Neural crest cell (in vitro differentiated cells): ENCODE measurements at regions not wholly inside any gene's neighbourhood (a gene's known extent, or its start where the extent isn't known, plus 50 kb on each side); places are given as distances from the start of the nearest gene placed in this dataset.

Experiments used
- DNase-seq: peaks from one replicate; pipeline ENCODE4 v3.0.0; 2021; ENCODE audit warnings: low read depth, mixed read lengths, low spot score
- H3K27ac Mint-ChIP-seq: one replicate; pipeline ENCODE4 v1.8.0; 2021; ENCODE audit warnings: mild to moderate bottlenecking, mixed read lengths; ENCODE audit not compliant: unreplicated experiment
- H3K27me3 Mint-ChIP-seq: 2 replicates; pipeline ENCODE4 v1.8.0; 2021; ENCODE audit warnings: low read depth, mild to moderate bottlenecking, mixed read lengths
- H3K36me3 Mint-ChIP-seq: 2 replicates; pipeline ENCODE4 v1.8.0; 2021; ENCODE audit warnings: low read depth, mild to moderate bottlenecking, mixed read lengths
- H3K4me1 Mint-ChIP-seq: 2 replicates; pipeline ENCODE4 v1.8.0; 2021; ENCODE audit warnings: mixed read lengths
- H3K4me3 Mint-ChIP-seq: one replicate; pipeline ENCODE4 v1.8.0; 2021; ENCODE audit warnings: mild to moderate bottlenecking, mixed read lengths
- H3K9me3 Mint-ChIP-seq: 2 replicates; pipeline ENCODE4 v1.8.0; 2021; ENCODE audit warnings: mixed read lengths
- TF ChIP-seq, protein P1 (sequence below): fragments of 200-600 bp; sonication (generic); conservative IDR thresholded peaks from 2 replicates; pipeline ENCODE4 v1.5.0; 2021; ENCODE audit warnings: antibody characterized with exemption, mild to moderate bottlenecking

DNA sequence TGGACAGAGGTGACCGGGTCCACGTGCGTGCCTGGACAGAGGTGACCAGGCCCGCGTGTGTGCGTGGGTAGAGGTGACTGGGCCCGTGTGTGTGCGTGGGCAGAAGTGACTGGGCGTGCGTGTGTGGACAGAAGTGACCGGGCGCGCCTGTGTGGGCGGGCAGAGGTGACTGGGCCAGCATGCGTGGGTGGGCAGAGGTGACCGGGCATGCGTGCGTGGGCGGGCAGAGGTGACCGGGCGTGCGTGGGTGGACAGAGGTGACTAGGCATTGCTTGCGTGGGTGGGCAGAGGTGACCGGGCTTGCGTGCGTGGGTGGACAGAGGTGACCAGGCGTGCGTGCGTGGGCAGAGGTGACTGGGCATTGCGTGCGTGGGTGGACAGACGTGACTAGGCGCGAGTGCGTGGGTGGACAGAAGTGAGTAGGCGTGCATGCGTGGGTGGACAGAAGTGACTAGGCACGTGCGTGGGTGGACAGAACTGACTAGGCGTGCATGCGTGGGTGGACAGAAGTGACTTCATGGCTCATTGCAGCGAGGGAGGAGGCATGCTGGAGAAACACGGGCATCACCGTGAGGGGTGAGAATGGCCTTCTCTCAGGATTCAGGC is 254.1 kb upstream of the IRX4 start:
- Mint-ChIP-seq H3K4me3 (no peak overlapping the region), H3K9me3 (no peaks in the 10 kb centered on the region), H3K4me1 (peaks cover 10% of the 10 kb centered on the region), H3K36me3 (no peaks in the 10 kb centered on the region), H3K27me3 (peaks cover 3% of the 10 kb centered on the region), H3K27ac (peak overlapping the region; percentile 67)
- TF ChIP-seq, protein P1, sequence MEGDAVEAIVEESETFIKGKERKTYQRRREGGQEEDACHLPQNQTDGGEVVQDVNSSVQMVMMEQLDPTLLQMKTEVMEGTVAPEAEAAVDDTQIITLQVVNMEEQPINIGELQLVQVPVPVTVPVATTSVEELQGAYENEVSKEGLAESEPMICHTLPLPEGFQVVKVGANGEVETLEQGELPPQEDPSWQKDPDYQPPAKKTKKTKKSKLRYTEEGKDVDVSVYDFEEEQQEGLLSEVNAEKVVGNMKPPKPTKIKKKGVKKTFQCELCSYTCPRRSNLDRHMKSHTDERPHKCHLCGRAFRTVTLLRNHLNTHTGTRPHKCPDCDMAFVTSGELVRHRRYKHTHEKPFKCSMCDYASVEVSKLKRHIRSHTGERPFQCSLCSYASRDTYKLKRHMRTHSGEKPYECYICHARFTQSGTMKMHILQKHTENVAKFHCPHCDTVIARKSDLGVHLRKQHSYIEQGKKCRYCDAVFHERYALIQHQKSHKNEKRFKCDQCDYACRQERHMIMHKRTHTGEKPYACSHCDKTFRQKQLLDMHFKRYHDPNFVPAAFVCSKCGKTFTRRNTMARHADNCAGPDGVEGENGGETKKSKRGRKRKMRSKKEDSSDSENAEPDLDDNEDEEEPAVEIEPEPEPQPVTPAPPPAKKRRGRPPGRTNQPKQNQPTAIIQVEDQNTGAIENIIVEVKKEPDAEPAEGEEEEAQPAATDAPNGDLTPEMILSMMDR: no peak
- no peak for DNase-seq

DNA sequence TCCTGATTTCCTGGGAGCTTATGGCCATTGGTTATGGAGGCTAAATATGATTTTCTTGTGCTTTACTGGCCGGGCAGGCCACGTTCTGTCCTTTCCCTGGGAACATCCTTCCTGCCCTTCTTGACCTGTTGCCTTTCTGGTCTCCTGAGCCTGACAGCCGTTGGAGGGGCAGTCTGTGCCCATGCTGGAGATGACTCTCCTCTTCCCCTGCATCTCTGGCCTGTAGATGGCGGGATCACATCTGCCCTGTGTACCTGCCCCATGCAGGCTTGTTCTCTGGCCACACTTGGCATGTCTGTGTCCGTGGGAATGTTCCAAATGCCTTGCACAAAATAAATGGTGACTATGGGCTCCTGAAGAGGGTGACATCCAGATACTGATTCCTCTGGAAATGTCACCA is 253.1 kb upstream of the IRX4 start:
- H3K27me3 Mint-ChIP-seq: peaks cover 3% of the 10 kb centered on the region
- TF ChIP-seq, protein P1: no peak
- H3K4me1 Mint-ChIP-seq: peaks cover 10% of the 10 kb centered on the region
- H3K4me3 Mint-ChIP-seq: no peak overlapping the region
- H3K9me3 Mint-ChIP-seq: no peaks in the 10 kb centered on the region
- DNase-seq: no peak
- no peaks in the 10 kb centered on the region for H3K36me3 Mint-ChIP-seq
- no peak overlapping the region for H3K27ac Mint-ChIP-seq

DNA sequence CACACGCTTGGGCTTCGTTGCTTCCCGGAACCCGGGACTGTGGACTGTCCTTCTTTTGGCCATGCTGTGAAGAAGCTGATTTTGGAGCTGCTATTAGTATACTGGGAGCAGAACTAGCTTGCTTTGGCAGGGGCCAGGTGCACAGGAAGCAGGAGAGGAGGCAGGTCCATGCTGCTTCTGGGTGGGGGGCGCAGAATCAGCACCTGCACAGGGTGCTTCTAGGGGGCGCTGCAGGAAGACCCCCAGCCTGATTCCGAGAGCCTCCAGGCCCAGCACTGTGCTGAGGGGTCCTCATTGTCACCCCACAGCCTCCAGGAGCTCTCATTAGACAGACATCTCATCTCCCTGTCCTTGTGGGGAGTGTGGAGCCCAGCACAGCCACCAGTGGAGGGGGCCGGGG is 252.6 kb upstream of the IRX4 start:
- H3K4me1 Mint-ChIP-seq: peaks cover 10% of the 10 kb centered on the region
- TF ChIP-seq, protein P1: no peak
- no peak overlapping the region for H3K27ac Mint-ChIP-seq
- peaks cover 3% of the 10 kb centered on the region for H3K27me3 Mint-ChIP-seq
- no peak for DNase-seq
- no peaks in the 10 kb centered on the region for H3K36me3 Mint-ChIP-seq
- no peak overlapping the region for H3K4me3 Mint-ChIP-seq
- no peaks in the 10 kb centered on the region for H3K9me3 Mint-ChIP-seq

DNA sequence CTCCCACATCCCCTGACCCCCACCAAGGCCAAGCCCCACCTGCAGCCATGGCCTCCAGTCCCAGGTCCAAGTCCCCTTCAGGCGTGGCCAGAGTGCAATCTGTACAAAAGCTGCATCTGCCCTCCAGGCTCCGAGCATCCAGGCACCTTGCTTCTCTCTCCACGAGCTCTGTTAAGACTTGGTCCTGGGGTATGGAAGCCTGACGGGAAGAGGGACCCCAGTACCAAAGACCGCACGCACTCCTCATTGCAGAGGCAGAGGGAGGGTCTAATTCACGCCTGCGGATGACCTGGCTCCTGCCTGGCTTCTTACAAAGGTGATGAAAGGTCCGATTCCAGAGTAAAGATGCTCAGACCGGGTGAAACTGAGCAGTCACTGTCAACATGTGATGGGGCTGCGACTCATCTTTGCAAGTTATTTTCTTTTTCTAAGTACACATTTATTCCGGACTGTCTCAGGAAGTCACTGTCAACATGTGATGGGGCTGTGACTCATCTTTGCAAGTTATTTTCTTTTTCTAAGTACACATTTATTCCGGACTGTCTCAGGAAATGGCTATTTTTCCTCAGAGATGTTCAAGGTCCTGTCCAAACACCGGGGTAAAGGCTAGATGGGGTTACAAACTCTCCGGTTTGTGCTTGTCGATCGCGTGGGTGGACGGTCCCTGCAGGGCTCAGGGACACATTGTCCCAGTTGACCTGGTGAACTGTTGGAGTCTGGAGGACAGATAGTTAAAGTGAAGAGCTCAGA is 252.0 kb upstream of the IRX4 start:
- Mint-ChIP-seq H3K27ac (no peak overlapping the region), H3K9me3 (no peaks in the 10 kb centered on the region), H3K4me1 (peaks cover 17% of the 10 kb centered on the region), H3K36me3 (no peaks in the 10 kb centered on the region), H3K4me3 (no peak overlapping the region), H3K27me3 (peaks cover 3% of the 10 kb centered on the region)
- DNase-seq: no peak
- TF ChIP-seq, protein P1: no peak

DNA sequence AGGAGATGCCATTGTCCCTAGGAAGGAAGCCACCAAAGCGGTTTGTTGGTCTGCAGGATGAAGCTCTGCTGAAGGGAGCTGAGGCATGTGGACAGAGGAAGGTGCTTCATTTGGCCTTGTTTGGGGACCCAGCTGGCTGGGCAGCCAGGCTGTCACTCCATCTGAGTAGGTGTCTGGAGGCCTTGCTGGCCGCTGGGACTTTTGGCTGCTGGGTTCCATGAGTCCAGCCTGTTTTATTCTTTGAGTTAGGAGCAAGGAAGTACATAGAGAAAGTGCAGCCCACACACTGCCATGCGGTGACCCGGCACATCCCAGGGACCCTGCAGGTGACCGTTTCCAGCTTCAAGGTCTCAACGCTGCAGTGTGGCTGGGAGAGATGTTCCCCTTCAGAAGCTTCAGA is 251.2 kb upstream of the IRX4 start:
- H3K4me1 Mint-ChIP-seq: peaks cover 25% of the 10 kb centered on the region
- no peak overlapping the region for H3K27ac Mint-ChIP-seq
- no peaks in the 10 kb centered on the region for H3K36me3 Mint-ChIP-seq
- no peaks in the 10 kb centered on the region for H3K9me3 Mint-ChIP-seq
- H3K4me3 Mint-ChIP-seq: no peak overlapping the region
- no peak for DNase-seq
- H3K27me3 Mint-ChIP-seq: peaks cover 3% of the 10 kb centered on the region
- TF ChIP-seq, protein P1: no peak
